HG03064 (cell line): ENCODE measurements at regions not wholly inside any gene's neighbourhood (a gene's known extent, or its start where the extent isn't known, plus 50 kb on each side); places are given as distances from the start of the nearest gene placed in this dataset.
"Not testable (repeated sequence)": the region's sequence is repeated elsewhere in the genome, so short reads cannot be mapped to it uniquely, and the experiment has no call there.

Experiments used
- ATAC-seq: cut with Tn5 transposase; IDR thresholded peaks from one replicate; pipeline ENCODE4 v1.9.1; 2021; ENCODE audit warnings: low read depth; ENCODE audit not compliant: unreplicated experiment

DNA sequence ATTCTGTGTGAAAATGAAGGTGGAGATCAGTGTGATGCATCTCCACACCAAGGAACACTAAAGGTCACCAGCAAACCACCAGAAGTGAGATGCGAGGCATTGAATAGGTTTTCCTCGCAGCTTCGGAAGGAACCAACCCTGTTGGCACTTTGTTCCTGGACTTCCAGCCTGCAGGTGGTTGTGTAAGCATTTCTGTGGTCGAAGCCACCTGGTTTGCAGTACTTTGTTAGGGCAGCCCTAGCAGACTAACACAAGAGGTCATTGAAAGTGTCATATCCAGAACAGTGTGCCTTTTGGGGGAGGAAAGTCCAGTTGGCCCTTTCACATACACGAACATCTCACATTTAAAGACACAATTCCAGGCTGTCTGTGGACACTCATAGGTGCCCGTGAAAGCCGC is 237.2 kb upstream of the PLGLB1 start:
- not testable (repeated sequence) for ATAC-seq

DNA sequence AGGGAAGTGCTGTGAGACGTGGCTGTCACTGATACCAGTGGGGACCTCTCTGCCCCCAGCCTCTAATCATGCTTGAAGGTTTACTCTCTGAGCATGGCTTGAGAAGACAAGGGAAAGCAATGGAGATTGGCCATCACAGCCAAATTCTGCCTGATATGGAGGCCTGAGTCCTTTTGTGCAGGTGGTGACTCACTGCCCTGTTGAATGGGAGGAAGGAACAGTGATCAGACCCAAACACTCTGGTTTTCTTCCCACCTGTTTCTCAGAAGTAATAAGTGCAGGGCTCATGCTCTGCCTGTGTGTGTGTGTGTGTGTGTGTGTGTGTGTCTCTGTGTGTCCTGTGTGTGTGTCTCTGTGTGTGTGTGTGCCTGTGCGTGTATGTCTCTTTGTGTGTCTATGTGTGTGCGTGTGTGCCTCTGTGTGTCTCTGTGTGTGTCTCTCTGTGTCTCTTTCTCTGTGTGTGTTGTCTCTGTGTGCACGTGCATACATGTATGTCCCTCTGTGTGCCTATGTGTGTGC is 240.6 kb upstream of the PLGLB1 start:
- not testable (repeated sequence) for ATAC-seq

DNA sequence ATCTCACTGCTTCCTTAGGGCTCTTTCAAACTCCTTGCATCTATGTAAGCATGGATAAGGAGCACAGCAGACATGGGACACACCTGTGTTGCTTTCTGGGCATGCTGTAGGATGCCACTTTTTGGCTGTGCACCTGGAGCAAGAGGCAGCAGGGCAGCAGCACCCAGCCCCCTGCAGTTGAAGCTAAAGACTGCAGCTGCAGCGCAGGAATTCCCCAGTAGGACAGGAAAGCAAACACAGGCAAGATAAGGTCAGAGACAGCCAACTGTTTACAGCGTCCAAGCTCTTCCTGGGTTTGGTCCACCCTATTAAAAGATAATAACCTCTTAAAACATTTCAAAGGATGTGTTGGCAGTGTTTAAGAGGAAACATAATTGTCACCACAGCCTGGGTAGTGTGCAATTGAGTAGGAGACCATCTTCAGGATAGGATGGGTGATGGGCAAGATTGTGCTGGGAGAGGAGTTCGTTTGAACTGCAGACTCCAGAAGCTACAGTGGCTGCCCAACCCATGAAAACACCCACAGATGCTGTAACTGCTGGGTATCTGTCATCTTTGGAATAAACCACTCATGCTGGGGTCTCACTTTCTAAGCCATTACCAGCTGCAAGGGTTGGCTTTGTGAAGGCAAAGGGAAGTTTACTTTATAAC is 242.3 kb upstream of the PLGLB1 start:
- ATAC-seq = not testable (repeated sequence)

DNA sequence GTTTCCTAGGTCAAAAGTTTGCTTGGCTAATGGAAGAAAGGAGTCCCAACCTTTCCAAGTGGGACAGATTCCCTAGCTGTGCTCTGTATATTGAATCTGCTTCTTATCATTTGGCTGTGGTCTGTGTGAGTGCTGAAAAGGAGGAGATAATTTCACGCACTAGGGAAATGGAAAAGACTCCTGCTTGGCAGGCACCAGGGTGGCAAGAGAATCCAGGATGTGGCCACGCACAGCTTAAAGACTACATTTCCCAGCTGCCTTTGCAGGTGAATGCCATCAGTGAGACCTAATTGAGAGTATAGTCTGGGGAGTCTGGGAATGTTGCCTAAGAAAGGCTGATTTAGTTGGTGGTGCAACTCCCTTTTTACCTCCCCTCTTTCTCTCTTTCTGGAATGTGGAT is 253.5 kb upstream of the PLGLB1 start:
- ATAC-seq = not testable (repeated sequence)

DNA sequence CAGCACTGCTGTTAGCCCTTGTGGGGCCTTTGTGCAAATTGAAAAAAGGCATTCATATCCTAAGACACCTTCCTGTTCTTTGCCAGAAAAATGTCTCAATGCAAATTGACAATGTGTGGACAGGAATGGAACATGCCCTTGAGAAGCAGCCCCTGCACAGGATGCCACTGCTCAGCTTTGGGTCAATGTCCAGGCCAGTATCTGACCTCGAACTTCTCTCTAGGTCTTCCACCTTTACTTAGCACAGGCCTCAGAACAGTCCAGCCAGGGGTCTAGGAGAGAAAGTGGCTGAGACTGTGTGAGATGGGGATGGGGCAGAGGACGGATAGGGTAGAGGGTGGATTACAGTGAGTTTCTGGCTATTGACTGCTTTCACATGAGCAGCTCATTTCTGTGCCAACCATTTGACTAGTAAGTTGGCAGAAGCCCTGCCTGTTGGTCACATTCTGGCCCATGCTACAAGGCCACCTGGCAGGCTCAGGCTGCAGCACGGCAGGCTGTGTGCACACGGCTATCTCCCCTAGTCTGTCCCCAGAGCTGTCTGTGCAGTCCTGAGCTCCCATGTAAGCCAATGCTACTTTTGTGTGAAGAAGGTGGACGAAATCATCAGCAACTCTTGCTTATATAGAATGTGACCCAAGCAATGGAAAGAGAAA is 254.5 kb upstream of the PLGLB1 start:
- not testable (repeated sequence) for ATAC-seq

DNA sequence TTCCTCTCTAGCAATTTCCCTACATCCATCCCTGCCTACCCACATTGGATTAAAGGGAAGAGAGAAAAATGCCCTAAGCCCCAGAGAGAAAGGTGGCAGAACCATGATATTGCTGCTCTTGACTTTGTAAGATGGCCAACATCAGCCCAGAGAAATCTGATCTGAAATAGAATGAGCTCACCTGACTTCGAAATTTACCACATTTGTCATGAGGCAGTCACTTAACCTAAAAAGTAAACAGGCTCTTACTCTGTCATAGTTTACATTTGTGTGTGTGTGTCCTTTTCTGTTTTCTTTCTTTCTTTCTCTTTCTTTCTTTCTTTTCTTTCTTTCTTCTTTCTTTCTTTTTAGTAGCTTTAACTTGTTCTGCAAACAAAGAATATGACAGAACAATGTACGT is 255.0 kb upstream of the PLGLB1 start:
- ATAC-seq = not testable (repeated sequence)

DNA sequence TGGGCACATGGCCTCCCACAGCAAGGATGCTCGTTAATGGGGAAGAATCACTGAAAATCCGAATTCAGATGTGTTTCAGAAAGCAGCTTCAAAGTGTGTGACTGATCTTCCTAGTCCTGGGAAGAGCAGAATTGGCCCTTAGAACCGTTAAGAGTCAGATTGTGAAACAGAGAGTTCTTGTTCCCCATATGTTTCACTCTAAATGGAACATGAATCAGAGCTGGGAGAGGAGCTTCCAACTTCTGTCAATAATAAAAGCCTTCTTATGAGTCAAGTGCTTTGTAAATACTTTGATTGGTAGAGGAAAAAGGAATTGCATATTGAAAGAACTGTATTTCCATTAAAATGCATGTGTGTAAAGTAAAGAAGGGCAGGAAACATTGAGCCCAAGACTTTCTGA is 256.1 kb upstream of the PLGLB1 start:
- not testable (repeated sequence) for ATAC-seq

DNA sequence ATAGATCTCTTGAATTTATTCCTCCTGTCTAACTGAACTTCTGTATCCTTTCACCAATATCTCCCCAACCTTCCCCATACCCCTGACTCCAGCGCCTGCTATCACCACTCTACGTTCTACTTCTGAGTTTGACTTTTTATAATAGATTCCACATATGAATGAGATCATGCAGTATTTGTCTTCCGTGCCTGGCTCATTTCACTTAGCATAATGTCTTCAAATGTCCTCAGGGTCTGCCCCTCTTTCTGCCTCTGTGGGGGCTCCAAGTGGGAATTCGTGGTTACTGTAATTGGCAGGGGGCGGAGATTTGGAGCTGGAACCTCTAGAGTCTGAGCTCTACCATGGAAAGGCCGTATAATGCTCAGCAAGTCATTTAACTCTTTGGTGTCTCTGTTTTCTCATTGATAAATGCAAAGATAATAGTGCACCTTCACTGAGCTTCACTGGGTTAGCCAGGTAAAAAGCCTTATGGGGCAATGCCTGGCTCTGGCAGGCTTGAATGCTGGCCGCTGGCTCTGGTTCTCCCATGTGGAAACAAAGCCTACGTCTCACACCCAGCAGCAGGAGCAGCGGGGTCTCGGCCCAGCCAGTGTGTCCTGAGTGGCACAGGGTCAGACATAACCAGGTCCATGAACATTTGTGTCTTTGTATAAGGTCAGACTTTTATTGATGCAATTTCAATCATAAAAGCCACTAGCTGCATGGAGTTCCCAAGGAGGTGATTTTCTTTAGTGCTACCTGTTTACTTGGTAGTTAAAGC is 259.1 kb upstream of the PLGLB1 start:
- ATAC-seq = not testable (repeated sequence)

DNA sequence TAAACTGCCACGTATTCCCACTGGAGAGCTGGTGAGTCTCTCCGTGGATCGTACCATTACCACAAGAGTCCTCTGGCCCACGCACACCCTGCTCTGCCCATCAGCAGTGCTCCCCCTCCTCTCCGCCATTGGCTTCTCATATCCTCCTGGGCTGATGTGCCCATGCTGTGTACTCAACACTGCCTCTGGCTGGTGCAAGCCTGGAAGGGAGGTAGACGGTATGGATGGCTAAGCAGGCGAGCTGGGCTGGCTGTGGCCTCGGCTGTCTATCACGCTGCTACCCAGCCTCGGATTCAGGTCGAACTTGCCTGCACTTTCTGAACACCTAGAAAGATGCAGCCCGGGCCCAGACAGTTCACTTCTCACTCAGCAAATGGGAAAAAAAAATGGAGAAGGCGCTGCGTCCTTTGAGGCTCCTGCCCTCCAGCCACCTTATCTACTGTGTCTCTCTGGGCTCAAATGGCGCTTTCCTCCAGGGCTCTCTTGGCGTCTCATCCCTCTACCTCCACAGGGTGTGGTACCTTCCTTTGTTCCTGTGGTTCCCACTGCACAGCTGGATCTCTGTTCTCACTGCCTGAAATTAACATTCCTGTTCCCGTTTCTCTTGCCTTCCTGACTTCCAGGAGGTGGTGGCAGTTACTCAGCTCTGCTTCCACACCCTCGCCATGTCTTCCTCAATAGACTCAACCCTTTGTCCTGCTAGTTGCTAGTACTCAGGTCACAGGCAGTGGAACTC is 262.3 kb upstream of the PLGLB1 start:
- not testable (repeated sequence) for ATAC-seq

DNA sequence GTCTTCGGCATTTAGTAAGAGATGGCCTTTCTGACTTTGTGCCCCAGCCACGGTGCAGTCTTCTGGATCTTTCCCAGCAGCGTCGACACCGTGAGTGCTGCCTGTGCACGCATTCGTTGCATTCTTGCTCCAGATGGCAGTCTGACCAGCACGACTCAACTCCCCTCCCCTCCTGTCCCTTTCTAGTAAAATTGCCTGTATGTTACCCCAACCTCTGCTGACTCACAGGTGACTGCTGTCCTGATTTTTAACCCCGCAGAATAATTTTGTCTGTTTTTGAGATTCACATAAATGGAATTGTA is 262.8 kb upstream of the PLGLB1 start:
- ATAC-seq = not testable (repeated sequence)

DNA sequence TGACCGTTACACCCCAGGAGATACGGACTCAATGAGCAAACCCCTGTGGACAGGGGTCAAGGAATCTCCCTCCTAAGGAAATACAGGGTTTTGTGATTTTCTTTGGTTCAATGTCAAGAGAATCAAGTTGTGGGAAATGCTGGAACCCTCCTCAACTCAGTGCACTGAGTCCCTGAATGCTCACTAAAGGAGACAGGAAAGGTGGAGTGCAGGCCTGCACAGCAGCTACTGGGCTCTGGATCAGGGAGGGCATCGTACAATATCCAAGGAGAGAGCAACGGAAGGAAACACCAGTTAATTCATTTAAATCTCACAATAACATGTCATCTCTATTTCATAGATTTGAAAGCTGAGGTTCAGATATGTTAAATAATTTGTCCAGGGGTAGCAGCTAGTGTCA is 263.5 kb upstream of the PLGLB1 start:
- not testable (repeated sequence) for ATAC-seq

DNA sequence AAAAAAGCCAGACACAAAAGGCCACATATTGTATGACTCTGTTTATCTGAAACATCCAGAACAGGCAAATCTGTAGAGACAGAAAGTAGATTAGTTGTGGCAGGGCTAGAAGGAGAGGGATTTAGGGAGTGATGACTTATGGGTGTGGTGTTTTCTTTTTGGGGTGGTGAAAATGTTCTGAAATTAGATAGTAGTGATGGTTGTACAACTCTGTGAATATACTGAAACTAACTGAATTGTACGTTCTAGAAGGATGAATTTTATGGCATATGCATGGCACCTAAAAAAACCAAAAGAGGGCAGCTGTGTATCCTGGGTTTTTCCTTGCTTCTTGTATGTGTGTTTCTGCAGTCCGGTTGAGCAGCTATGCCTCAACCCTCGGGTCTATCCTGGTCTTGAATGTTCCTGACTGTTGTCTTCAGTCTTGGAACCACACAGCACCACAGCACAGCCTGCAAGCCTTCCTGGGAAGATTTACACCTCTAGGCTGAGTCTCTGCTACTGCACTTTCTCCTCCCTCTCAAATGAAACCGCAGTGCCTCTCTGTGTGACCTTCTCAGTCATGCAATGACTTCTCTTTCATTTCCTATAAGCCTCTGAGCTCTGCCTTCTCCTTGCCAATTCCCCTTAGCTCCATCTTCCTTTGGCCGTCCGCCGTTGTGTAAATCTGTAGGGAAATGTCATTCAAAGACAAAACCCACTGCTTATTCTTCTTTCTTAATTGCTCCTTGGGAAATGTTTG is 269.1 kb upstream of the PLGLB1 start:
- not testable (repeated sequence) for ATAC-seq

DNA sequence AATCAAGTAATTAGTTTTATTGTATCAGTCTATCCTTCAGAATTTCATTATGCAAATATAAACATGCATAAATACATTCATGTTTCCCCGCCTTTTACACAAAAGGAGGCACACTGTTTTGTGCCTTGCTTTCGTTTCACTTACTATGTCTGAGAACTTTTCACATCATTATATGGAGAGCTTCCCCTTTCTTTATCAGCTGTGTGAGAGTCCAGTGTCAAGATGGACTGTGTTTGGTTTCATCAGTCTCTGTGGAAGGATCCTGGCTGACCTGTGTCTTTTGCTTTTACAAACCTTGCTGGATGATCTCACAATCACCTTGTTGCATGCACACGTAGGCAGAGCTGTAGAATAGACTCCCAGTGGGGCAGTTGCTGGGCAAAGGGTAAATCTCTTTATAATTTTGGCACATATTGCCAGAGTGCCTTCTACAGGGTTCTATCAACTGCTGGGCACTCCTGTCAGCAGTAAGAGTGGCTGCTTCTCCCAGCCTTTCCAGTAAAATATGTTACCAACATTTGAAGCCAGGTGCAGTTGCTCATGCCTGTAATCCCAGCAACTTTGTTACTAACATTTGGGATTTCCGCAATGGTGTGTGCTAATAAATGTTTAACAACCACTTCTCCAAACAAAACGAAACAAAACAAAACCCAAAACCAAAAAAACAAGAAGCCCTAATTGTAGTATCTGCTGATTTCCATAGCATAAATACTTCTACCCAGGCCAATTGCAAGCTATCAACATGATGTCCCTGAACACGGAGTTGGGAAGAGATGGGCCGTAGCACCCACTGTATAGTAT is 270.0 kb upstream of the PLGLB1 start:
- not testable (repeated sequence) for ATAC-seq

DNA sequence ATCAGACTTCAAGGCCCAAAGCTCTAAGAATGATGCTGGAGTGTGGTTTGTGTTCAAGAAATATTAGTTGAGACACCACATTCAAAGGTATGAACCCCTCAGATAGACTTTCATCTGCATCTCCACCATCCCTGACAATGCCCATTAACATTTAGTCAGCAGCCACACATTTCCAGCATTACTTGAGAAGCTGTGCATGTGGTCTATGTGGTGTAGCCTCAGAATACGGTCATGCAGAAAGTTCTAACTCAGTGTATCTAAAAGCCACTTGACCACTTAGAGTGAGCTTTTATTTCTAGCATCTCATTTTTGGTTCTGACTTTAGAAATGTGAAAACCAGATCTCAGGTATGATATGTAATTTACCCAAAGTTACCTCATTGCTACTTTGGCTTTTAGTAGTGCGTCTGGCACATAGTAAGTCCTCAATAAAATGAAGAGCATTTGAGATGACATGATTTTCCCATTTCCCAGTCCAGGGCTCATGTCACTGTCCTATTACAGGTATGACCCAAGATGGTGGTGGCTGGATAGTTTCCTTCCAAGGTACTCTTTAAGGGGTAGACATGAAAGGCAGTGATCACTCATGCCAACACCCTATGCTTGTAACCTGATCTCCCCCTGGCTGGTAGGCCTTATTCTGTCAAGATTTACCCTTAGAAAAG is 272.4 kb upstream of the PLGLB1 start:
- ATAC-seq = not testable (repeated sequence)

DNA sequence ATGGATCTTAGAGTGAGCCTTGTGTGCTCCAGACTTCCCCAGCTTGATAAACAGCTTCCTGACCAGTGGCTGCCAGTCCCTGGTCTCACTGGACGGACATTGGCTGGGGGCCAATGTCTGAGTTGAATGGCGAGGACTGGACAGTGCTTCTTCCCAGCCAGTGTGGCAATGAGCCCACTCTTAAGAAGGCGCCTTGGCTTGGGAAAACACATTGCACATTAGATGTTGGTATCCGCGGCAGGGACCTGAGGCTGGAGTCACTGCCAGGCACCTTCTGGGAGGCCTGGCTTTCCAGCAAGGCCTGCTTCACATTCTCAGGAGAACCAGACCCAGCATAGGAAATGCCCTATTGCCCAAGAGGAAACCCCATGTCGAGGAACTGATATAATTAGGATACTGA is 273.5 kb upstream of the PLGLB1 start:
- not testable (repeated sequence) for ATAC-seq

DNA sequence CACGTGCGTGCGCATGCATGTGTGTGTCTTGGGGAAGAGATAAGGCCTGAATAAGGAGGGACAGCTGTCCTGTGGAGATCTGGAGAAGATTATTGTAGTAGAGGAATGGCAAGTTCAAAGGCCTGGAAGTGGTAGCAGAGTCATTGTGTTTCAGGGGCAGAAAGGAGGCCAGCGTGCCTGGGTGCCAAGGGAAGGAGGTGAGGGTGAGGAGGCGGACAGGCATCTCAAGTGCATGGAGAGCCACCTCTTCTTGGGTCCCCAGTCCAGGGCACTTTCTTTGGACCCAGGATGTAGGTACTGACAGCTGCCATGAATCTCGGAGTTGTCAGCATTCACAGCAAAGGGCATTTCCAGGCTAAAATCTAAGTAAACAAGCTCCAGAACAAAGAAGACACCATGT is 279.7 kb upstream of the PLGLB1 start:
- ATAC-seq = not testable (repeated sequence)

DNA sequence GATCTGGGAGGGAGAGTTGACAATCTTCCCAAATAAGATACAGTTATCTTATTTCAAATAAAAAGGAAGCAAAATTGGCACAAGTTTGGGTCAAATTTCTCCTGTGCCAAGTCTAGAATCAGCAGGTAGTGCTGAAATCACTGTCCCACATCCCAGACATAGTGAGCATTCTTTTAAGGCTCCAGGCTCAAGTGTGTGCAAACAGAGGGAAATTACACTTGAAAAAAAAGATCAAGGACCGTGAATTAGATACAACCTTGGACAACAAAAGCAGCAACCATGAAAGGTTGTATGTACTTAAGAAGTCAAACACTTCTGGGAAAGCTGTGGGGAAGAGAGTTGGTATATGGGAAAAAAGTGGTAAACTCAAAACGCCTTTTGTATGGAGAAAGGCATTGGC is 280.2 kb upstream of the PLGLB1 start:
- ATAC-seq = not testable (repeated sequence)

DNA sequence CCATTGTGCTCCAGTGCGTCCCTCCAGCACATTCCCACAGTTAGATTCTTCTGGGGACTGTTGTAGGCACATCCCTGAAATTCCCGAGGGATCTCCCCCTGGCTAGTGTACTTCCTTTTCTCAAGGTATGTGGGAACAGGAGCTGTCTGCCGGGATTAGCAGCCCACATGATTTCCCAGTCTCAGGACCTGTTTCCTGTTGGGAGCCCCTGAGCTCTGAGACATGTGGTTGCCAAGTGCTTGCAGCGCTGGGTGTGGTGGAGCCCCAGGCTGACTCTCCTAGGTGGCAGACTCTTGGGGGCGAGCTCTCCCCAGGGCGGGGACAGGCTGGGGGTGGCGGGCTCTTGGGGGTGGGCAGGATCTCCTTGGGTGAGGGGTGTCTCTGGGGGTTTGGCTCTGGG is 287.0 kb upstream of the PLGLB1 start:
- not testable (repeated sequence) for ATAC-seq

DNA sequence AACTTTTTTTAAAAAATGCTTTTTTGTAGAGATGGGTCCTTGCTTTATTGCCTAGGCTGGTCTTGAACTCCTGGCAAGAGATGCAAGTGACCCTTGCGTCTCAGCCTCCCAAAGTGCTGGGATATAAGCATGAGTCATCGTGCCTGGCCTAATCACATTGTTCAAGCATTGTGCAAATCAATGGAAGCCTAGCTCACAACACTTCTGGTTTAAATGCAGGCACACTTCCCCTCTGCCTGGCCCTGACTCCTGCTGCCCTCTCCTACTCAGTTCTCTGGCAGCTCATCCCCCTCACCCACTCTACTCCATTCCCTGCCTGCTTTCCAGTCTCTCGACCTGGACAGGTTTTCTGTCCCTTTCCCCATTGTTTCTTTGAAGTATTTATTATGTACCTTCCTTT is 288.1 kb upstream of the PLGLB1 start:
- not testable (repeated sequence) for ATAC-seq
